GM12873 (cell line): ENCODE measurements at regions not wholly inside any gene's neighbourhood (a gene's known extent, or its start where the extent isn't known, plus 50 kb on each side); places are given as distances from the start of the nearest gene placed in this dataset.

ENCODE experiments used
- CTCF ChIP-seq: IDR thresholded peaks from 2 replicates; pipeline ENCODE4 v1.5.1; 2012; ENCODE audit warnings: low read depth, mild to moderate bottlenecking, moderate library complexity, low read length, control low read depth; ENCODE audit not compliant: insufficient read depth; ENCODE audit errors: missing control alignments

- TF ChIP-seq CTCF, result no peak
Measured at GRCh38 chr7:124257638-124258308, 224.9 kb upstream of the TMEM229A start.

GRCh38 chr7:124255041-124255655 lies 222.3 kb upstream of the TMEM229A start:
- TF ChIP-seq CTCF, result no peak

GRCh38 chr7:124254396-124254795 lies 221.5 kb upstream of the TMEM229A start:
- TF ChIP-seq CTCF, result no peak

GRCh38 chr7:124251636-124252035 lies 218.8 kb upstream of the TMEM229A start:
- TF ChIP-seq CTCF, result no peak

- TF ChIP-seq CTCF, result no peak
Measured at GRCh38 chr7:124250297-124251034, 217.6 kb upstream of the TMEM229A start.

GRCh38 chr7:124247691-124248090 lies 214.8 kb upstream of the TMEM229A start:
- no peak for TF ChIP-seq CTCF

- TF ChIP-seq CTCF, result no peak
Measured at GRCh38 chr7:124246262-124246863, 213.5 kb upstream of the TMEM229A start.
